ENCODE measurements at regions not wholly inside any gene's neighbourhood (a gene's known extent, or its start where the extent isn't known, plus 50 kb on each side); places are given as distances from the start of the nearest gene placed in this dataset.

DNA sequence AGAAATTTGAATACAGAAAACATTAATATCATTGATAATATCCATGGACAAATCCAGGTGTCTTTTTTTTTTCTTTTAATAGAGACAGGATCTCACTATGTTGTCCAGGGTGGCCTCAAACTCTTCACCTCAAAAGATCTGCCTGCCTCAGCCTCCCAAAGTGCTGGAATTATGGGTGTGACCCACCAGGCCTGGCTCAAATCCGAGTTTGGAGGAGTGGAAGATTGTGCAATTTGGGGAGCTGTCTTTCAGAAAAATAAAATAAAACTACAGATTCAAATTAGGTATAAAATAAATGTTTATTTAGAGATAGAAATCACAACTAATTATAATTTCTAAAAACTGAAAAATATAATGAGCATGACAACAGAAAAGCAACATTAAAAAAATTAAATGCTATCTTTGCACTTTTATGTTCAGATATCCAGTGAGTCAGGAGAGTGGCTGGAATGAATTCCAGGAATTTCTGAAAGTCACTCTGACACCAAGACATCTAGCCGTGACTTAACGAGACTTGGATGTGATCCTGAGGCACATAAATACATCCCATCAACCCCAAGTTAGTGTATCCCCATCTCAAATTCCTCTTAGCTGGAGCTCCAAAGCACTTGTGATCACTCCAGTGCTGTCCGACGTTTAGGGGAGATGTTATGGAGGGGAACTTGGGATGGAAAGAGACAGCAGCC is 128.6 kb upstream of the THY1 start:
- TF ChIP-seq EZH2phosphoT487 (IDR thresholded peaks at IDR 0.05; ENCODE audit: insufficient read depth, low read depth) = no peak
- no peak for TF ChIP-seq EZH2 (IDR thresholded peaks at IDR 0.05; ENCODE audit: insufficient read depth, poor library complexity, severe bottlenecking)
